NCI-H2227 treated with DMSO at 0.1 percent for 48 hours (cell line): ENCODE measurements at regions not wholly inside any gene's neighbourhood (a gene's known extent, or its start where the extent isn't known, plus 50 kb on each side); places are given as distances from the start of the nearest gene placed in this dataset.

Source experiments
- DNase-seq: peaks from one replicate; lab custom pipeline; 2025; lab: John Stamatoyannopoulos, UW

GRCh38 chr10:29857843-29858701 lies 201.3 kb downstream of the JCAD start:
- no peak for DNase-seq

GRCh38 chr10:29856295-29856694 lies 203.1 kb downstream of the JCAD start:
- DNase-seq, result no peak

DNA sequence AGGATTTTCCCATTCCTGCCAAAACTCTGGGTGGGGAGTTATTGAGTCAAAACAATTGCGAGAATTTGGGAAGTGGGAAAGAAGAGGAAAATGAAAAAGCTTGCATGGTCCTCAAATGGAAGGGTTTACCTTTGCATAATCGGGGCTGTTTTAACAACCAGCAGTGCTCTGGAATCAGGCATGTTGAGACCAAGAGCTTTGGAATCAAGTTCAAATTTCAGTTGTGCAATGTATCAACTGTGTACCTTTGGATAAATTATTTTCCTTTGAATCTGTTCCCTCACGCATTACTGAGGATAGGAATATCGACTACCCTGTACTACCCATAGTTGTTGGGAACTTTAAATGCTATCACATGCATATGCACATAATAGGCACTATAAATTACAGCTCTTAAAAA lies 205.5 kb downstream of the JCAD start:
- no peak for DNase-seq

DNA sequence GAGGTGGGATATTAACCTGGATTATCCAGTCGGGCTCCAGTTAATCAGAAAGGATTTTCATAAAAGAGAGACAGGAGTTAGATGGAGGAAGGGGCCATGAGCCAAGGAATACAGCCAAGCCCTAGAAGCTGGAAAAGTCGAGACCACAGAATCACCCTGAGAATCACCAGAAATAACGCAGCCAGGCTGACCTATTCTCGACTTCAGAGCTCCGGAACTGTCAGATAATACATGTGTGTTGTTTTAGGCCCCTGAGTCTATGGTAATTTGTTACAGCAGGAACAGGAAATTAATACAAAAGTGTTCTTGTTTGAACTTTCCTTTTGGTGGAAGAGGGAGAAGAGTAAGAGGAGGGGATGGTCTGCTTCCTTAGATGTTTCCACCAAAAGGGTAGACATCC lies 208.1 kb downstream of the JCAD start:
- no peak for DNase-seq

GRCh38 chr10:29850371-29850770 lies 209.0 kb downstream of the JCAD start:
- DNase-seq, result no peak

DNA sequence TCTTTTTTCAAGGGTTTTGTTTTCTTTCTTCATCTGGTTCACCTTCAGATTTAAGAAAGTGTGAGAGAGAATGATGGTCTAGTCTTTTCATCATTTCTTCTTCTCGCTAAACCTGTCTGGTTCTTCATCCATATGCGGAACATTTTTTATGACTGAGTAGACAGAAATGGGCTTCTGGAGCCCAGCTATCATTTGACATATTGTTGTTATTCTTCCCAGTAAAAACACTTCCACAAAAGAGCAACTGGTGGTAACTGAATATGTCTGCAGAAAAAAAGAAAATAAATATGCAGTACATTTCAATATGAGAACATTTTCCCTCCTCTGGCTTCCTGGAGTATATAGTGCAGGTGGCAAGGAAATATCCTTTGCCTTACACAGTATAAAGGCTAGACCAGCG lies 209.5 kb downstream of the JCAD start:
- no peak for DNase-seq

DNA sequence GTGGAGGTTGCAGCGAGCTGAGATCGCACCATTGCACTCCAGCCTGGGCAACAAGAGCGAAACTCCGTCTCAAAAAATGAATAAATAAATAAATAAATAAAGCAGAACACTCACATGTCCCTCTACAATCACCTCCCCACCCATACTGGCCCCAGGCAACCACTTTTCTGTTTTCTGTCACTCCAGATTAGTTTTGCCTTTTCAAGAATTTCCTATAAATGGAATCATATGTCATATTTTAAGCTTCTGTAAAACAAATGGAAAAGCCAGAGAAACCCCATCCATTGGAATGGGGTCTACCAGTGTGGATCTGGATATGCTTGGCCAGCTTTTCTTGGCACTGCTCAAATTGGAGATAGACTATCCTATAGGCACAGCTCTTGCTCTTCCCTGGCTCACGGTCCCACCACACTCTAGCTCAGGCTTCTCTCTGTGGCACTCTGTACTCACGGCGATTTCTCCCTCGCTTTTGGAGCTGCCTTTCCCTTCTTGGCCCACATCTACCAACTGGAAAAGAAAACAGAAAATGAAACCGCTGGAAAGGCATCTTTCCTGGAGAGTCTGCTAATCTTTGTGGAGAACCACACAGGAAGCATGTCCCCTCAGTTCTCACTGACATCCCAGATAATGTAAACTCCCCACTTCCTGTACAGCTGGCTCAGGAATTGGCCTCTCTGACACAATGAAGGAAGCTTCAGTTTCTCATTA lies 210.1 kb downstream of the JCAD start:
- no peak for DNase-seq

DNA sequence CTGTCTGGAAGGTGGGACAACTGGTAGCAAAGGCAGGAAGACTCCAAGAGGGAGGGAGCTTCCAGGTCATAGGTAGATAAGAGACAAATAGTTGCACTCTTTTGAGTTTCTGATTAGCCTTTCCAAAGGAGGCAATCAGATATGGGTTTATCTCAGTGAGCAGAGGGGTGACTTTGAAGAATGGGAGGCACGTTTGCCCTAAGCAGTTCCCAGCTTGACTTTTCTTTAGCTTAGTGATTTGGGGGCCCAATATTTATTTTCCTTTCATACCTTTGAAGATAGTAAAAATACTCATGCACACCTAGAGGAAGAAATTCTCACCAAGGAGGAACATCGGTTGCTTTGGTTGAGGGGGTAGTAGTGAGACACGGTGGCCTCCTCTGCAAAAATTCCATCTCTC lies 212.1 kb upstream of the SVIL start:
- no peak for DNase-seq

DNA sequence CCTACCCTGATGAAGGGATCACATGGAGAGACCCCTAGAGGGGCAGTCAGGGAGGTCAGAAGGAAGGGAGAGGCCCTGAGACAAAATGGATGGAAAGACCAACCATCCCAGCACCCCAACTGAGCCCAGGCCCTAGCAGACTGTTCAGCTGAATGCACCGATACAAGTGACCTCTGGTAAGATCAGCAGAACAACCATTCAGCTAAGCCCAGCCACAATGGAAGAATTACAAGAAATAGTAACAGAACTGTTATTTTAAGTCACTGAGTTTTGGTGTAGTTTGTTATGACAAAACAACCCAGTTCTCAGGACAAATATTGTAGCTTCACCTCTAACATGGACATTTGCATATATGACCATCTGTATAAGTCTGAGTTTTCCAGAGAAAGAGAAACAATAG lies 210.4 kb upstream of the SVIL start:
- DNase-seq, result no peak

GRCh38 chr10:29843143-29843542 lies 208.4 kb upstream of the SVIL start:
- DNase-seq, result no peak

- no peak for DNase-seq
These were observed 207.2 kb upstream of the SVIL start for GRCh38 chr10:29841724-29842649.

DNA sequence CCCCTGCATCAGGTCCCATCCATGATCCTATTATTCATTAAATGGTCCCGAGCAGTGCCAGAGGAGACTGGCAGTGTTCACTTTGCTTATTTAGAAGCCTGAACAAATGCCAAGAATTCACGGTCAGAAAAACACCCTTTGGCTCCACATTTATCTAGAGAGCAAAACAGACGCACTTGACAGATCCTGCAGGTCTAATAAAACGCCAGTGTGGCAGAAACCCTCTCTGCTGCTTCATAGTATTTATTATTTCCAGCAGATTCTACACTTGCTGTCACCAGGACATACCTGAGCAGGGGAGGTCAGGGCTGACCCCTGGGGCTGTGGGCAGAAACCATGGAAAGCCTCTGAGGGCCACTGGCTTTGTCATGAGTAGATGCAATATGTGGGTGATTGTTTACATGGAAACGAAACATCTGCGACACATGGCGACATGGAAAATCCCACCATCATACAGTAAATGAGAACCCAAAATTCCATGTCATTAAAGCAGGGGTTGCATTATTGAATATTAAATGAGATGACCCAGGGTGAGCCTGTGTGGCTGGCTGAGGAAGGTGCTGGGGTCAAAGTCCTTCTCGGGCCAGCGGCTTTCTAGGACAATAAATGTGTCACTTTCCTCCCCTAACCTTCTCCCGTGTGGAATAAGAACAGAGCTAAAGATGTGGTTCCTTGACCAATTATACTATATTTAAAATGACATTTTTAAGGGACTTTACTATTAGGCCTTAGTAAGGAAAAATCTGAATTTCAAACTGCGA lies 205.9 kb upstream of the SVIL start:
- DNase-seq, result no peak

GRCh38 chr10:29839826-29840515 lies 205.2 kb upstream of the SVIL start:
- DNase-seq, result no peak

DNA sequence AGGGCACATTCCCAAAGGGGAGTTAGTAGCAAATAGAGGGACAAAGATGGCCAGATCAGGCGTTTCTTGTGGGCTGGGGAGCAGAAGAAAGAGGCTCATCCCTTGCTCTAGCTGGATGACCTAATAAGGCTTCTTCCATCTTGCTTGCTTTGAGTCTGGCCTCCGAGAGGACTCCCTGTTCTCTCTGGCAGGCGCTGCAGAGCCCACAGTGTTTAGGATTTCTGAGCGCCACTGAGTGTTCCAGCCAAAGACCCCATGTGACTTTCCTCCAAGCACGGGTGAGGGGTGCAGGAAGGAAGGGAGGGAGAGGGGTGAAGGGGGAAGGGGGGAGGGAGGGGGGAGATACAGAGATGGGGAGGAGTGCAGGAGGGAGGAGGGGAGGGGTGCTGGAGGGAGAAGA lies 203.8 kb upstream of the SVIL start:
- no peak for DNase-seq

DNA sequence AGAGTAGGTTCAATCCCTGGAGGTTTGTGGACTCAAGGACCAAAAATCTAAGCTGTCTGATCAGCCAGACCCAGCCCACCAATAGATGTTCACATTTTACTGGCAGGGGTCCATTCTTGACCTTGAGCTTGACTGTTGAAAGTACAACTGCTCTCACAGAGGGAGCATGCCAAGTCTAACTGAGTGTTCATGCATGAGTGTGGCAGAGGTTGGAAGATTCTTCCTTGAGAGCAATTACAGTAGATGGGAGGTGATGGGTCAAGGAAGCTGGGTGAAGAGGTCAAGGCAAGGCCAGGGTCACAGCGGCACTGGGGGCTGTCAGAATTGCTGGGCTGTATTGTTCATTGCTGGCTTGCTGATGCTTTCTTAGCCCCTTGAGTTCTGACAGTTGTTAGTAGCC lies 202.8 kb upstream of the SVIL start:
- no peak for DNase-seq

GRCh38 chr10:29836396-29836795 lies 201.6 kb upstream of the SVIL start:
- no peak for DNase-seq

- no peak for DNase-seq
These were observed 200.3 kb upstream of the SVIL start for GRCh38 chr10:29835055-29835454.

- no peak for DNase-seq
These were observed 196.1 kb upstream of the SVIL start for GRCh38 chr10:29830531-29831512.

DNA sequence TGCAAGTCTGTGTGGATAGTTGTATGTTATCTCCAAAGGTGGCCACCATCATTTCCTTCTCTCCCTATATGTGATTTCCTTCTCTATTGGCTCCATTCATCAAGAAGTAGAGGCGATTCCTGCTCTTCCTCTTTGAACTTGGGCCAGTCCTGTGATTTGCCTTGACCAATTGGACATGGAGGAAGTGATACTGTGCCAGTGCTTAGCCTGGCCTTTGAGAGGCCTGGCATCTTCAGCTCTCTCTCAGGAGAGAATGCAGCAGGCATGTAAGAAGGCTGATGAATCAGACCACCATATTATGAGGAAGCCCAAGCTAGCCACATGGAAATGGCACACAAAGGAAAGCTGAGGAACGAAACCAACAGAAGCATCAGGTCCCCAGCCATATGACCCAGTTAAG lies 195.0 kb upstream of the SVIL start:
- DNase-seq, result no peak

GRCh38 chr10:29828956-29829355 lies 194.2 kb upstream of the SVIL start:
- no peak for DNase-seq
